Adrenal gland (tissue), 5 donors: ENCODE measurements at regions not wholly inside any gene's neighbourhood (a gene's known extent, or its start where the extent isn't known, plus 50 kb on each side); places are given as distances from the start of the nearest gene placed in this dataset.

ENCODE experiments used
- CTCF ChIP-seq, 6 experiments: fragments of 450-650 bp in 4 of 6; fragments of 200-600 bp in 2 of 6; sonication (generic) in 1 of 6; IDR thresholded peaks; 1 replicate in 5 of 6; 2 replicates in 1 of 6; pipeline versions ENCODE4 v1.5.1 to v1.8.0; 2016 to 2021; ENCODE audit warnings: antibody characterized with exemption in 6 of 6, mild to moderate bottlenecking in 2 of 6, moderate library complexity in 1 of 6
- POLR2A ChIP-seq, 2 donors: fragments of 450-650 bp; IDR thresholded peaks; one replicate each; pipeline ENCODE4 v1.6.1; 2017; ENCODE audit warnings: antibody characterized with exemption in 2 of 2, mild to moderate bottlenecking in 2 of 2, moderate library complexity in 1 of 2
- donor health status: DM: no; HTN: no; CAD: no.

DNA sequence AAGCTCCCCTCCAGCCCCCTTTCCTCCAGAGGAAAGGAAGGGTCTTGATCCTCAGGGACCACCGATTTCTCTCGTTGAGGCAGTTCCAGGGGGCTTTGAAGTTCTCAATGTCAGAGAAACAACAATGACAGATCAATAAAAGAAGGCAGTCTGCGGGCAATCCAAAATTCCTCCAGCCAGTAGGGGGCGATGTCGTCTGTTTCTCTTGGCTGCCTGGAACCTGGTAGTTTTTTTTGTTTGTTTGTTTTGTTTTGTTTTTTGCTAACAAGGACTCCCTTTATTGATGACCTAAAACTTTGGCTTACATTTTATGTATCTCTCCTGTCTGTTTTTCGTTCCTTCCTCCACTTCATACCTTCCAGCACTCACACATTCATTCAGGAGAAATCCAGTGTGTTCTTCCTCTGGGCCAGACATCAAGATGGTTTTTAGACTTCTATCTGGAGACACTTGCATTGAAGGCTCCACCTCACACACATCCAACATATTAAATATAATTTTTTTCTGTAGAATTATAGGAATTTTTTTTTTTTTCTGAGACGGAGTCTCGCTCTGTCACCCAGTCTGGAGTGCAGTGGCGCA, 276.6 kb downstream of the RPLP1 start:
- TF ChIP-seq POLR2A (IDR thresholded peaks at IDR 0.05) = no peak
- peak; percentile 59 to 81 (median 72) for TF ChIP-seq CTCF (IDR thresholded peaks at IDR 0.05)
